PC-3 (cell line): ENCODE measurements at regions not wholly inside any gene's neighbourhood (a gene's known extent, or its start where the extent isn't known, plus 50 kb on each side); places are given as distances from the start of the nearest gene placed in this dataset.

Source experiments
- ATAC-seq: fragments of 200-7000 bp; cut with Tn5 transposase; 2 replicates; pipeline ENCODE4 v1.9.1; 2020; ENCODE audit warnings: mild to moderate bottlenecking, moderate library complexity
- BruUV-seq: library from RNA; stranded (reverse); fragments of 400-500 nt; replicated peaks from 2 replicates; lab custom pipeline; 2021; lab: Mats Ljungman, UMichigan
- CTCF ChIA-PET: fragments of 300-600 bp; sonication (Branson Sonifier 250); formaldehyde crosslinking; loops from one replicate; lab custom pipeline; 2022; ENCODE audit warnings: antibody characterized with exemption; lab: Charles Lee
- POLR2A ChIA-PET: fragments of 300-600 bp; sonication (Branson Sonifier 250); formaldehyde crosslinking; loops from one replicate; lab custom pipeline; 2022; ENCODE audit warnings: antibody characterized with exemption; ENCODE audit not compliant: unreplicated experiment; lab: Charles Lee
- DNase-seq: peaks from one replicate; pipeline ENCODE4 v3.0.0-alpha.2; 2015
- H2AFZ ChIP-seq: fragments of 300-600 bp; sonication (generic); 2 replicates; pipeline ENCODE4 v1.6.0; 2016; ENCODE audit warnings: antibody characterized with exemption, low read length
- H3F3A ChIP-seq: fragments of 300-600 bp; sonication (generic); one replicate; pipeline ENCODE4 v1.6.0; 2017; ENCODE audit warnings: antibody characterized with exemption, low read length, control low read depth, mild to moderate bottlenecking; ENCODE audit not compliant: unreplicated experiment
- H3K27ac ChIP-seq: fragments of 300-600 bp; sonication (generic); 2 replicates; pipeline ENCODE4 v1.5.1; 2016; ENCODE audit warnings: mild to moderate bottlenecking, low read length
- H3K27me3 ChIP-seq: fragments of 300-600 bp; sonication (generic); 2 replicates; pipeline ENCODE4 v1.6.1; 2016; ENCODE audit warnings: low read length, mixed read lengths
- H3K36me3 ChIP-seq: fragments of 300-600 bp; sonication (generic); 2 replicates; pipeline ENCODE4 v1.6.1; 2016; ENCODE audit warnings: low read depth, mixed run types, low read length, mixed read lengths
- H3K4me1 ChIP-seq: fragments of 300-600 bp; sonication (generic); 2 replicates; pipeline ENCODE4 v1.5.1; 2016; ENCODE audit warnings: low read length; ENCODE audit not compliant: insufficient read depth
- H3K4me2 ChIP-seq: fragments of 300-600 bp; sonication (generic); 2 replicates; pipeline ENCODE4 v1.6.0; 2016; ENCODE audit warnings: low read length
- H3K4me3 ChIP-seq: fragments of 300-600 bp; sonication (generic); 2 replicates; pipeline ENCODE4 v1.5.1; 2016; ENCODE audit warnings: mild to moderate bottlenecking, low read length, mixed read lengths
- H3K79me2 ChIP-seq: fragments of 300-600 bp; sonication (generic); 2 replicates; pipeline ENCODE4 v1.6.1; 2017; ENCODE audit warnings: low read length, mixed read lengths
- H3K9ac ChIP-seq: fragments of 300-600 bp; sonication (generic); 2 replicates; pipeline ENCODE4 v1.6.0; 2016; ENCODE audit warnings: mild to moderate bottlenecking, low read length
- H3K9me2 ChIP-seq: fragments of 300-600 bp; sonication (generic); replicated peaks from 2 replicates; pipeline ENCODE4 v1.6.1; 2016; ENCODE audit warnings: mixed run types, low read length, mixed read lengths
- H3K9me3 ChIP-seq: fragments of 300-600 bp; sonication (generic); 2 replicates; pipeline ENCODE4 v1.6.1; 2016; ENCODE audit warnings: low read length, mixed read lengths
- H4K20me1 ChIP-seq: fragments of 300-600 bp; sonication (generic); 2 replicates; pipeline ENCODE4 v1.6.1; 2016; ENCODE audit warnings: low read length, mixed read lengths
- EZH2 ChIP-seq: fragments of 300-600 bp; sonication (generic); IDR thresholded peaks from one replicate; pipeline ENCODE4 v1.6.1; 2017; ENCODE audit warnings: antibody characterized with exemption, mild to moderate bottlenecking, low read length; ENCODE audit not compliant: unreplicated experiment
- EZH2phosphoT487 ChIP-seq: fragments of 300-600 bp; sonication (generic); IDR thresholded peaks from 2 replicates; pipeline ENCODE4 v1.6.1; 2018; ENCODE audit warnings: mild to moderate bottlenecking, antibody characterized with exemption, low read length, borderline replicate concordance
- intact Hi-C: fragments of 100-400 bp; cut with micrococcal nuclease; formaldehyde crosslinking; loops from 2 replicates; pipeline ENCODE4 v1.9.0; 2023
- TF ChIP-seq, protein P1 (sequence below): fragments of 300-600 bp; sonication (generic); conservative IDR thresholded peaks from 2 replicates; pipeline ENCODE4 v1.5.1; 2017; ENCODE audit warnings: antibody characterized with exemption, low read depth, mild to moderate bottlenecking, low read length

DNA sequence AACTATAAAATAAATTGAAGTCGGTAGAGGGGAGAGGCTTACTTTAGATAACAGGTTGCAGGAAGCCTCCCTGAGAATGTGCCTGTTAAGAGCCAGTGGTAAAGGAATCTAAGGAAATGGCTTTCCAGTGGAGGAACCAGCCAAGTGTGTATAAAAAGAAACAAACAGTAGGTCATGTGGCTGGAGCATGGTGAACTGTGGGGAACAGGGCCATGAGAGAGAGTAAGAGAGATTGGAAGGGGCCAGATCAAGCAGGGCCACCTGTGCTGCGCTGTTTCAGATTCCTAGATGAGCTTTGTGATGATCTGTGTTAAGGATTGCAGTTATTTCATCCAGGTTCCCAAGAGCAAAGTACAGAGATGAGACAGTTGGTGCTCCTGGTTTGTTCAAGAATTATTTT lies 152.7 kb upstream of the SGCD start:
- Histone ChIP-seq H3K4me1 (no peaks in the 10 kb centered on the region), H3K4me2 (no peak overlapping the region), H3K79me2 (no peaks in the 10 kb centered on the region), H4K20me1 (no peaks in the 10 kb centered on the region), H3K9me2 (no peaks in the 10 kb centered on the region), H3K27ac (no peak overlapping the region), H3F3A (no peaks in the 10 kb centered on the region), H2AFZ (no peak overlapping the region), H3K9me3 (no peaks in the 10 kb centered on the region), H3K9ac (no peak overlapping the region), H3K4me3 (no peak overlapping the region), H3K27me3 (no peaks in the 10 kb centered on the region), H3K36me3 (no peaks in the 10 kb centered on the region)
- intact Hi-C loops, result no loop called here
- ATAC-seq (no peak), DNase-seq (no peak)
- ChIA-PET POLR2A (no interaction called here), CTCF (no interaction called here)
- TF ChIP-seq, protein P1, sequence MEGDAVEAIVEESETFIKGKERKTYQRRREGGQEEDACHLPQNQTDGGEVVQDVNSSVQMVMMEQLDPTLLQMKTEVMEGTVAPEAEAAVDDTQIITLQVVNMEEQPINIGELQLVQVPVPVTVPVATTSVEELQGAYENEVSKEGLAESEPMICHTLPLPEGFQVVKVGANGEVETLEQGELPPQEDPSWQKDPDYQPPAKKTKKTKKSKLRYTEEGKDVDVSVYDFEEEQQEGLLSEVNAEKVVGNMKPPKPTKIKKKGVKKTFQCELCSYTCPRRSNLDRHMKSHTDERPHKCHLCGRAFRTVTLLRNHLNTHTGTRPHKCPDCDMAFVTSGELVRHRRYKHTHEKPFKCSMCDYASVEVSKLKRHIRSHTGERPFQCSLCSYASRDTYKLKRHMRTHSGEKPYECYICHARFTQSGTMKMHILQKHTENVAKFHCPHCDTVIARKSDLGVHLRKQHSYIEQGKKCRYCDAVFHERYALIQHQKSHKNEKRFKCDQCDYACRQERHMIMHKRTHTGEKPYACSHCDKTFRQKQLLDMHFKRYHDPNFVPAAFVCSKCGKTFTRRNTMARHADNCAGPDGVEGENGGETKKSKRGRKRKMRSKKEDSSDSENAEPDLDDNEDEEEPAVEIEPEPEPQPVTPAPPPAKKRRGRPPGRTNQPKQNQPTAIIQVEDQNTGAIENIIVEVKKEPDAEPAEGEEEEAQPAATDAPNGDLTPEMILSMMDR, result no peak
- TF ChIP-seq EZH2phosphoT487, result no peak
- no peak for TF ChIP-seq EZH2
- no TSS peak for BruUV-seq

DNA sequence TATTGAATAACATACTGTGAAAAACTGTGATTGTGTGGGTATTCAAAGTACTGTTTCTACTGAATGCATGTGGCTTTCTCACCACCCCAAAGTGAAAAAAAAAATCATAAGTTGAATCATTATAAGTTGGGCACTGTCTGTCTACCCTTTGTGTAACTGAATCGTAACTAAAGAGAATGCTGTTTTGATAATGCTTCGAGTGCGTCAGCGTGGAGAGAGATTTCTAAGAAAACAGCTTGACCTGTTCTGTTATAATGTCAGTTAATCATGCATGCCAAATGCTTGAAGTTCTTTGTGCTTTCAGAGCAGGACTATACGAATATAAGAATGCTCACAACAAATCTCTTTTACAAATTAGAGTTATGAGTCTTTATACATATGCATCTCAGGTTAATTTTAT lies 148.8 kb upstream of the SGCD start:
- ChIA-PET POLR2A (no interaction called here), CTCF (no interaction called here)
- ATAC-seq (no peak), DNase-seq (no peak)
- H3K27ac ChIP-seq, result no peak overlapping the region
- H3F3A ChIP-seq, result no peaks in the 10 kb centered on the region
- no peaks in the 10 kb centered on the region for H3K36me3 ChIP-seq
- no peak overlapping the region for H2AFZ ChIP-seq
- no peaks in the 10 kb centered on the region for H3K27me3 ChIP-seq
- H4K20me1 ChIP-seq, result no peaks in the 10 kb centered on the region
- no peaks in the 10 kb centered on the region for H3K79me2 ChIP-seq
- BruUV-seq, result no TSS peak
- H3K4me3 ChIP-seq, result no peak overlapping the region
- intact Hi-C loops, result no loop called here
- H3K4me2 ChIP-seq, result no peak overlapping the region
- no peaks in the 10 kb centered on the region for H3K4me1 ChIP-seq
- H3K9me3 ChIP-seq, result no peaks in the 10 kb centered on the region
- H3K9me2 ChIP-seq, result no peaks in the 10 kb centered on the region
- no peak overlapping the region for H3K9ac ChIP-seq
- TF ChIP-seq EZH2phosphoT487 (no peak), EZH2 (no peak)
- TF ChIP-seq, protein P1, result no peak

DNA sequence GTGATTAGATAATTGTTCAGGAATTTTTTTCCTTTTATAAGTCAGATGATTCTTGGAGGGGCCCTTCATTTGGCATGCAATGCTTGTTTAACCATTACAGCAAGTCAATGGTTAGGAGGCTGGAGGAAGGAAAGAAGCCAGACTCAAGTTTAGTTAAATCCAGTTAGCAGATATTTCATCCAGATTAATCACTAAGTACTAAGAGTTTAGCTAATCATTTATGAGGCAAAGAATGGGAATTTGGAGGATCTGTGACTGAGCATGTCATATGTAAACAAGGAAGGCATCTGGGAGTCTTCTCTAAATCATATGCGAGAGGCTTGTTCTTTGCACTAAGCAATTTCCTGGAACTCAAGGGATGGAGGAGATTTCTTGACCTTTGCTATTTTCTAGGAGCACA lies 145.3 kb upstream of the SGCD start:
- intact Hi-C loops, result no loop called here
- ChIA-PET CTCF (no interaction called here), POLR2A (no interaction called here)
- Histone ChIP-seq H3K9me3 (no peaks in the 10 kb centered on the region), H3K36me3 (no peaks in the 10 kb centered on the region), H3F3A (no peaks in the 10 kb centered on the region), H3K27ac (no peak overlapping the region), H3K27me3 (no peaks in the 10 kb centered on the region), H4K20me1 (no peaks in the 10 kb centered on the region), H2AFZ (no peak overlapping the region), H3K4me1 (no peaks in the 10 kb centered on the region), H3K79me2 (no peaks in the 10 kb centered on the region), H3K4me3 (no peak overlapping the region), H3K4me2 (no peak overlapping the region), H3K9me2 (no peaks in the 10 kb centered on the region), H3K9ac (no peak overlapping the region)
- DNase-seq (no peak), ATAC-seq (no peak)
- no TSS peak for BruUV-seq
- no peak for TF ChIP-seq EZH2
- TF ChIP-seq EZH2phosphoT487, result no peak
